K562 (cell line): ENCODE measurements at regions not wholly inside any gene's neighbourhood (a gene's known extent, or its start where the extent isn't known, plus 50 kb on each side); places are given as distances from the start of the nearest gene placed in this dataset.

ENCODE experiments used
- ATAC-seq: fragments of 200-7000 bp; cut with Tn5 transposase; 3 replicates; pipeline ENCODE4 v1.9.1; 2020; ENCODE audit warnings: moderate library complexity
- BruUV-seq: library from RNA; stranded (reverse); fragments of 400-500 nt; replicated peaks from 2 replicates; lab custom pipeline; 2021; lab: Mats Ljungman, UMichigan
- CTCF ChIA-PET: fragments of 300-600 bp; formaldehyde crosslinking; extraction: SDS; loops from one replicate; lab custom pipeline; 2021; ENCODE audit warnings: low intra/inter-chr PET ratio; lab: Yijun Ruan, JAX
- POLR2A ChIA-PET: fragments of 300-600, 350-650 bp; sonication (Branson Sonifier 250); formaldehyde crosslinking; extraction: SDS; loops from one replicate; lab custom pipeline; 2021; ENCODE audit warnings: antibody characterized with exemption, inconsistent platforms; lab: Yijun Ruan, JAX
- DNase-seq, 4 experiments: peaks; one replicate each; pipeline versions ENCODE4 v3.0.0 to v3.0.0-alpha.2; 2011 to 2018; ENCODE audit warnings: low spot score in 3 of 4, mixed read lengths in 3 of 4; ENCODE audit errors: extremely low read depth in 1 of 4
- FAIRE-seq: peaks from 2 replicates; lab custom pipeline; 2011; peaks lifted over from hg19 to GRCh38; lab: Jason Lieb, UNC
- H2AFZ ChIP-seq: 2 replicates; pipeline ENCODE4 v1.6.0; 2011; ENCODE audit warnings: low read depth, low read length, control low read depth, inconsistent platforms
- H3K27ac ChIP-seq: fragments of 200-600 bp; 3 replicates; pipeline ENCODE4 v1.8.0; 2011; ENCODE audit warnings: low read depth, mild to moderate bottlenecking, control low read depth, inconsistent platforms, low read length, moderate library complexity, mixed read lengths; ENCODE audit errors: extremely low read depth
- H3K27me3 ChIP-seq, 2 experiments: fragments of 300-600 bp in 1 of 2; 2 replicates in 1 of 2; 3 replicates in 1 of 2; pipeline versions ENCODE4 v1.6.0 to v1.8.0; 2011; ENCODE audit warnings: inconsistent platforms in 2 of 2, low read length in 2 of 2, mild to moderate bottlenecking in 1 of 2, mixed read lengths in 1 of 2, moderate library complexity in 1 of 2; ENCODE audit not compliant: control insufficient read depth in 2 of 2, insufficient read depth in 2 of 2
- H3K36me3 ChIP-seq: fragments of 300-600 bp; 3 replicates; pipeline ENCODE4 v1.8.0; 2011; ENCODE audit warnings: mild to moderate bottlenecking, low read length, inconsistent platforms; ENCODE audit not compliant: control insufficient read depth, insufficient read depth
- H3K4me1 ChIP-seq, 2 experiments: fragments of 200-600 bp in 1 of 2; replicated peaks in 1 of 2; 2 replicates in 1 of 2; 3 replicates in 1 of 2; pipeline versions ENCODE4 v1.5.1 to v1.8.0; 2011; ENCODE audit warnings: inconsistent platforms in 2 of 2, low read length in 2 of 2, mild to moderate bottlenecking in 1 of 2, mixed read lengths in 1 of 2, moderate library complexity in 1 of 2; ENCODE audit not compliant: control insufficient read depth in 2 of 2, insufficient read depth in 2 of 2
- H3K4me2 ChIP-seq: 2 replicates; pipeline ENCODE4 v1.6.1; 2011; ENCODE audit warnings: low read length, control low read depth, inconsistent platforms, mixed read lengths; ENCODE audit not compliant: insufficient read depth
- H3K4me3 ChIP-seq: fragments of 200-600 bp; sonication (generic), shearing (Covaris generic); 2 replicates; pipeline ENCODE4 v1.5.1; 2016; ENCODE audit warnings: control low read depth, inconsistent platforms
- H3K79me2 ChIP-seq: fragments of 200-600 bp; 3 replicates; pipeline ENCODE4 v1.8.0; 2011; ENCODE audit warnings: low read length, inconsistent platforms; ENCODE audit not compliant: control insufficient read depth, insufficient read depth
- H3K9ac ChIP-seq, 2 experiments: 2 replicates each; pipeline versions ENCODE4 v1.6.0 to v1.6.1; 2011; ENCODE audit warnings: low read depth in 2 of 2, low read length in 2 of 2, control low read depth in 1 of 2, inconsistent platforms in 1 of 2, mild to moderate bottlenecking in 1 of 2, mixed read lengths in 1 of 2; ENCODE audit not compliant: insufficient read depth in 1 of 2
- H3K9me1 ChIP-seq: one replicate; pipeline ENCODE4 v1.6.0; 2011; ENCODE audit warnings: inconsistent platforms, mild to moderate bottlenecking, low read length, moderate library complexity; ENCODE audit not compliant: control insufficient read depth, insufficient read depth
- H3K9me3 ChIP-seq: replicated peaks from 2 replicates; pipeline ENCODE4 v1.5.1; 2011; ENCODE audit warnings: low read depth, low read length, inconsistent platforms; ENCODE audit not compliant: control insufficient read depth, insufficient read depth
- H4K20me1 ChIP-seq: replicated peaks from 2 replicates; pipeline ENCODE4 v1.6.1; 2011; ENCODE audit warnings: low read length, inconsistent platforms, mixed read lengths; ENCODE audit not compliant: control insufficient read depth, insufficient read depth
- ATF4 ChIP-seq: fragments of 450-650 bp; formaldehyde crosslinking; IDR thresholded peaks from 2 replicates; pipeline ENCODE4 v1.4.0; 2022; ENCODE audit warnings: mild to moderate bottlenecking, moderate library complexity
- CHD2 ChIP-seq: IDR thresholded peaks from 2 replicates; pipeline ENCODE4 v1.6.1; 2011; ENCODE audit warnings: low read depth, low read length
- KAT2B ChIP-seq: IDR thresholded peaks from one replicate; pipeline ENCODE4 v1.6.1; 2012; ENCODE audit warnings: low read depth, mild to moderate bottlenecking, control low read depth, inconsistent platforms, low read length, moderate library complexity
- NFATC3 ChIP-seq: fragments of 450-650 bp; IDR thresholded peaks from 2 replicates; pipeline ENCODE4 v1.6.1; 2017; ENCODE audit warnings: mild to moderate bottlenecking
- NUFIP1 ChIP-seq: fragments of 450-650 bp; IDR thresholded peaks from 2 replicates; pipeline ENCODE4 v1.6.1; 2018; ENCODE audit not compliant: partially characterized antibody
- POLR2H ChIP-seq: IDR thresholded peaks from 2 replicates; pipeline ENCODE4 v1.6.1; 2016; ENCODE audit warnings: missing genetic modification characterization, low read depth, mild to moderate bottlenecking, control low read depth, missing compliant biosample characterization, moderate library complexity
- RBM17 ChIP-seq: fragments of 200-400 bp; formaldehyde crosslinking; IDR thresholded peaks from 2 replicates; pipeline ENCODE4 v1.6.1; 2017; ENCODE audit warnings: low read depth, mild to moderate bottlenecking, low read length, borderline replicate concordance
- ZNF280B ChIP-seq: fragments of 250-450 bp; sonication (Bioruptor Pico); IDR thresholded peaks from 2 replicates; pipeline ENCODE4 v1.5.1; 2021; ENCODE audit warnings: mild to moderate bottlenecking
- ZNF407 ChIP-seq: fragments of 450-650 bp; IDR thresholded peaks from 2 replicates; pipeline ENCODE4 v1.6.1; 2016; ENCODE audit warnings: low read depth
- ZNF57 ChIP-seq: fragments of 450-650 bp; formaldehyde crosslinking; IDR thresholded peaks from 2 replicates; pipeline ENCODE4 v1.4.0; 2020; ENCODE audit warnings: mild to moderate bottlenecking, moderate library complexity
- WGBS: fragments of 100-300 bp; shearing (Covaris generic); methylation state at CpG from one replicate; pipeline ENCODE4 v1.1.6; 2016; ENCODE audit warnings: low coverage, mixed read lengths; ENCODE audit not compliant: insufficient coverage; ENCODE audit errors: missing lambda C conversion rate; 5-methylcytosine and 5-hydroxymethylcytosine counted together
- in situ Hi-C: fragments of 300-500 bp; cut with MboI; formaldehyde crosslinking; loops from 4 replicates; pipeline ENCODE4 v1.15.0; 2018; ENCODE audit warnings: inconsistent platforms, mixed read lengths
- intact Hi-C: fragments of 100-400 bp; cut with micrococcal nuclease; formaldehyde crosslinking; loops from 2 replicates; pipeline ENCODE4 v1.14.2; 2022

- peaks cover 2% of the 10 kb centered on the region for H3K9me3 ChIP-seq
- POLR2A ChIA-PET: no interaction called here
- H3K4me3 ChIP-seq: no peak overlapping the region
- FAIRE-seq: no peak
- ATAC-seq: no peak
- intact Hi-C loops: no loop called here
- no peaks in the 10 kb centered on the region for H4K20me1 ChIP-seq
- BruUV-seq: no TSS peak
- no peaks in the 10 kb centered on the region for H3K27me3 ChIP-seq
- H3K9me1 ChIP-seq: no peaks in the 10 kb centered on the region
- no peaks in the 10 kb centered on the region for H3K79me2 ChIP-seq
- H3K9ac ChIP-seq: no peak overlapping the region
- no peak overlapping the region for H3K27ac ChIP-seq
- CTCF ChIA-PET: no interaction called here
- no peaks in the 10 kb centered on the region for H3K36me3 ChIP-seq
- H3K4me1 ChIP-seq: no peaks in the 10 kb centered on the region
- H3K4me2 ChIP-seq: no peak overlapping the region
- 0% methylated on average over 2 of the region's 2 CpGs for WGBS
- H2AFZ ChIP-seq: no peak overlapping the region
- in situ Hi-C loops: no loop called here
- DNase-seq: no peak
- no peak for TF ChIP-seq ATF4 (CRISPR knock-in tag)
- no peak for TF ChIP-seq CHD2
- no peak for TF ChIP-seq ZNF280B (CRISPR knock-in tag)
- no peak for TF ChIP-seq ZNF57 (CRISPR knock-in tag)
- TF ChIP-seq ZNF407: no peak
- no peak for TF ChIP-seq NFATC3
- no peak for TF ChIP-seq NUFIP1
- no peak for TF ChIP-seq KAT2B
- no peak for TF ChIP-seq RBM17
- TF ChIP-seq POLR2H (tag): no peak
These were observed 410.3 kb downstream of the CDH11 start for GRCh38 chr16:64711596-64711995.
